HepG2 (cell line): ENCODE measurements at regions not wholly inside any gene's neighbourhood (a gene's known extent, or its start where the extent isn't known, plus 50 kb on each side); places are given as distances from the start of the nearest gene placed in this dataset.

Experiments used
- ATAC-seq: fragments of 200-7000 bp; cut with Tn5 transposase; 3 replicates; pipeline ENCODE4 v1.9.1; 2020; ENCODE audit warnings: mild to moderate bottlenecking, moderate library complexity
- BruUV-seq: library from RNA; stranded (reverse); fragments of 400-500 nt; replicated peaks from 2 replicates; lab custom pipeline; 2021; lab: Mats Ljungman, UMichigan
- CTCF ChIA-PET: fragments of 300-600 bp; formaldehyde crosslinking; extraction: SDS; loops from one replicate; lab custom pipeline; 2021; ENCODE audit warnings: low total read pairs, inconsistent platforms, low intra/inter-chr PET ratio; lab: Yijun Ruan, JAX
- POLR2A ChIA-PET: fragments of 350-600 bp; sonication (Branson Sonifier 250); formaldehyde crosslinking; loops from one replicate; lab custom pipeline; 2020; ENCODE audit warnings: antibody characterized with exemption, inconsistent platforms; lab: Yijun Ruan, JAX
- DNase-seq: peaks from one replicate; pipeline ENCODE4 v3.0.0-alpha.2; 2015; ENCODE audit warnings: low spot score
- FAIRE-seq: peaks from 3 replicates; lab custom pipeline; 2011; peaks lifted over from hg19 to GRCh38; lab: Jason Lieb, UNC
- H2AFZ ChIP-seq: one replicate; pipeline ENCODE4 v1.6.1; 2011; ENCODE audit warnings: low read length, inconsistent platforms
- H3K27ac ChIP-seq: fragments of 300-600 bp; 3 replicates; pipeline ENCODE4 v1.8.0; 2011; ENCODE audit warnings: mixed run types, mild to moderate bottlenecking, mixed read lengths, low read length, inconsistent platforms; ENCODE audit not compliant: insufficient read depth; ENCODE audit errors: extremely low read length
- H3K27me3 ChIP-seq, 2 experiments: fragments of 200-600 bp in 1 of 2; 2 replicates in 1 of 2; 3 replicates in 1 of 2; pipeline versions ENCODE4 v1.6.0 to v1.8.0; 2011; ENCODE audit warnings: low read length in 2 of 2, mild to moderate bottlenecking in 2 of 2, moderate library complexity in 2 of 2, inconsistent platforms in 1 of 2; ENCODE audit not compliant: insufficient read depth in 2 of 2, control insufficient read depth in 1 of 2
- H3K36me3 ChIP-seq, 2 experiments: fragments of 200-600 bp in 1 of 2; replicated peaks in 1 of 2; 2 replicates in 1 of 2; 3 replicates in 1 of 2; pipeline versions ENCODE4 v1.5.1 to v1.8.0; 2011; ENCODE audit warnings: low read length in 2 of 2, inconsistent platforms in 1 of 2; ENCODE audit not compliant: insufficient read depth in 2 of 2, control insufficient read depth in 1 of 2
- H3K4me1 ChIP-seq: 2 replicates; pipeline ENCODE4 v1.5.1; 2012; ENCODE audit warnings: low read length, inconsistent platforms; ENCODE audit not compliant: insufficient read depth
- H3K4me2 ChIP-seq: 2 replicates; pipeline ENCODE4 v1.6.0; 2011; ENCODE audit warnings: low read depth, low read length, inconsistent platforms
- H3K4me3 ChIP-seq, 3 experiments: fragments of 200-600 bp in 1 of 3; sonication (generic), shearing (Covaris generic) in 1 of 3; replicated peaks in 1 of 3; 2 replicates each; pipeline ENCODE4 v1.5.1; 2011 to 2016; ENCODE audit warnings: low read length in 3 of 3, inconsistent platforms in 2 of 3, low read depth in 2 of 3, mild to moderate bottlenecking in 2 of 3, control low read depth in 1 of 3, mixed read lengths in 1 of 3; ENCODE audit not compliant: insufficient read depth in 1 of 3
- H3K79me2 ChIP-seq: one replicate; pipeline ENCODE4 v1.6.1; 2011; ENCODE audit warnings: low read length, inconsistent platforms; ENCODE audit not compliant: insufficient read depth
- H3K9ac ChIP-seq: 2 replicates; pipeline ENCODE4 v1.6.0; 2011; ENCODE audit warnings: mild to moderate bottlenecking, low read depth, low read length, inconsistent platforms; ENCODE audit not compliant: insufficient read depth
- H3K9me3 ChIP-seq: 2 replicates; pipeline ENCODE4 v1.5.1; 2012; ENCODE audit warnings: mild to moderate bottlenecking, low read length
- H4K20me1 ChIP-seq: 2 replicates; pipeline ENCODE4 v1.6.0; 2011; ENCODE audit warnings: inconsistent platforms, mild to moderate bottlenecking, low read length, moderate library complexity; ENCODE audit not compliant: insufficient read depth
- AGO1 ChIP-seq: fragments of 200-400 bp; formaldehyde crosslinking; IDR thresholded peaks from 2 replicates; pipeline ENCODE4 v1.6.1; 2017; ENCODE audit warnings: mild to moderate bottlenecking, low read depth, low read length, moderate library complexity; ENCODE audit not compliant: poor library complexity, severe bottlenecking
- CBX1 ChIP-seq: IDR thresholded peaks from one replicate; pipeline ENCODE4 v1.6.1; 2016; ENCODE audit warnings: antibody characterized with exemption, low read depth
- GFI1 ChIP-seq: sonication (generic); formaldehyde crosslinking; IDR thresholded peaks from 2 replicates; pipeline ENCODE4 v1.5.0; 2020; ENCODE audit warnings: missing genetic modification reagents, mild to moderate bottlenecking, borderline replicate concordance
- HMG20B ChIP-seq: conservative IDR thresholded peaks from 2 replicates; pipeline ENCODE4 v1.6.1; 2016; ENCODE audit warnings: missing genetic modification reagents, missing compliant biosample characterization
- RARG ChIP-seq: sonication (generic); formaldehyde crosslinking; IDR thresholded peaks from 2 replicates; pipeline ENCODE4 v1.4.0; 2020; ENCODE audit warnings: low read depth, mild to moderate bottlenecking, missing genetic modification reagents
- REL ChIP-seq: sonication (generic); formaldehyde crosslinking; conservative IDR thresholded peaks from 2 replicates; pipeline ENCODE4 v1.8.0; 2022; ENCODE audit warnings: mild to moderate bottlenecking, missing genetic modification reagents, moderate library complexity
- SALL1 ChIP-seq: sonication (generic); formaldehyde crosslinking; IDR thresholded peaks from 2 replicates; pipeline ENCODE4 v1.8.0; 2022; ENCODE audit warnings: mild to moderate bottlenecking, missing genetic modification reagents
- SRSF9 ChIP-seq: fragments of 200-400 bp; formaldehyde crosslinking; IDR thresholded peaks from 2 replicates; pipeline ENCODE4 v1.6.1; 2018; ENCODE audit warnings: borderline replicate concordance, mild to moderate bottlenecking, low read depth, low read length; ENCODE audit not compliant: insufficient read depth, poor library complexity, severe bottlenecking
- SYNCRIP ChIP-seq: fragments of 200-400 bp; formaldehyde crosslinking; IDR thresholded peaks from 2 replicates; pipeline ENCODE4 v1.6.1; 2018; ENCODE audit warnings: mild to moderate bottlenecking, low read depth, low read length; ENCODE audit not compliant: insufficient read depth
- ZFAT ChIP-seq: sonication (generic); formaldehyde crosslinking; conservative IDR thresholded peaks from 2 replicates; pipeline ENCODE4 v1.8.1; 2023; ENCODE audit warnings: missing genetic modification reagents, inconsistent platforms
- ZMAT3 ChIP-seq: sonication (generic); formaldehyde crosslinking; conservative IDR thresholded peaks from 2 replicates; pipeline ENCODE4 v1.7.0; 2021; ENCODE audit warnings: missing genetic modification reagents
- ZNF260 ChIP-seq: sonication (generic); formaldehyde crosslinking; IDR thresholded peaks from 2 replicates; pipeline ENCODE4 v1.4.0; 2020; ENCODE audit warnings: missing genetic modification reagents, low read depth, mild to moderate bottlenecking, borderline replicate concordance
- ZNF605 ChIP-seq: sonication (generic); formaldehyde crosslinking; IDR thresholded peaks from 2 replicates; pipeline ENCODE4 v1.8.0; 2022; ENCODE audit warnings: mild to moderate bottlenecking, missing genetic modification reagents
- ZNF615 ChIP-seq: sonication (generic); formaldehyde crosslinking; IDR thresholded peaks from 2 replicates; pipeline ENCODE4 v1.5.0; 2020; ENCODE audit warnings: mild to moderate bottlenecking, missing genetic modification reagents, borderline replicate concordance
- ZNF761 ChIP-seq: sonication (generic); formaldehyde crosslinking; conservative IDR thresholded peaks from 2 replicates; pipeline ENCODE4 v1.4.0; 2020; ENCODE audit warnings: mild to moderate bottlenecking, missing genetic modification reagents
- ZSCAN31 ChIP-seq: sonication (generic); formaldehyde crosslinking; IDR thresholded peaks from 2 replicates; pipeline ENCODE4 v1.5.0; 2020; ENCODE audit warnings: low read depth, mild to moderate bottlenecking, missing genetic modification reagents
- ZZZ3 ChIP-seq: sonication (generic); formaldehyde crosslinking; IDR thresholded peaks from 2 replicates; pipeline ENCODE4 v1.4.0; 2020; ENCODE audit warnings: missing genetic modification reagents, mild to moderate bottlenecking, borderline replicate concordance
- WGBS: methylation state at CpG from one replicate; pipeline ENCODE4 v1.1.6; 2017; ENCODE audit warnings: low lambda C conversion rate; 5-methylcytosine and 5-hydroxymethylcytosine counted together
- in situ Hi-C: cut with HindIII; loops from 2 replicates; pipeline ENCODE4 v1.10.0; 2017; ENCODE audit warnings: low pct_unique_long_range_greater_than_20kb; ENCODE audit not compliant: extremely low pct_ligation_motif_present
- intact Hi-C: fragments of 100-400 bp; cut with micrococcal nuclease; formaldehyde crosslinking; loops from one replicate; pipeline ENCODE4 v1.10.0; 2022; ENCODE audit not compliant: unreplicated experiment
- TF ChIP-seq, protein P1 (sequence below): sonication (generic); formaldehyde crosslinking; IDR thresholded peaks from 2 replicates; pipeline ENCODE4 v1.4.0; 2020; ENCODE audit warnings: missing genetic modification reagents
- TF ChIP-seq, protein P2 (sequence below): sonication (generic); formaldehyde crosslinking; IDR thresholded peaks from 2 replicates; pipeline ENCODE4 v1.4.0; 2020; ENCODE audit warnings: mild to moderate bottlenecking, missing genetic modification reagents

DNA sequence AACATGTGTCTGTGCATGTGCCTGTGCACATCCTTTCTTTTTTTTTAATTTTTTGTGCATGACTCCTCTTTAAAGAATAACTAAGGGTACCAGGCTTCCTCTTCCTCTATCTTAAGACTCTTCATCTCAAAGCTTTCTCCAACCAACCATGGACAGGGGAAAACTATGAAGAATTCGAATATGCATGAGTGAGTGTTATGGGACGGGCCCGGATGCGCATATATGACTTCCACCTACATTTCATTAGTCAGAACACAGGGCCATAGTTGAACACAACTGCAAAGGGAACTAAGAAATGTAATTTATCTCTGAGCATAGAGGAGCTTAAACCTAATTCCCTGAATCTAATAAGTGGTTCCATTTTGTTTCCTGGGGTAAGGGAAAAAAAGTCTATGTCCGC lies 270.3 kb upstream of the SORCS1 start:
- FAIRE-seq = no peak
- in situ Hi-C loops = no loop called here
- CTCF ChIA-PET = no interaction called here

More for the DNA sequence above, 270.3 kb upstream of the SORCS1 start:
- no peak overlapping the region for H3K9ac ChIP-seq
- peaks cover 89% of the 10 kb centered on the region for H3K9me3 ChIP-seq
- ATAC-seq (no peak), DNase-seq (no peak)
- TF ChIP-seq REL (no peak), HMG20B (CRISPR knock-in tag) (no peak), ZMAT3 (CRISPR knock-in tag) (no peak), ZZZ3 (CRISPR knock-in tag) (no peak), ZNF615 (CRISPR knock-in tag) (no peak), RARG (CRISPR knock-in tag) (no peak), ZFAT (CRISPR knock-in tag) (no peak), ZNF605 (no peak), SRSF9 (no peak), SYNCRIP (no peak), AGO1 (no peak), GFI1 (CRISPR knock-in tag) (no peak), CBX1 (no peak), SALL1 (CRISPR knock-in tag) (no peak), ZNF260 (CRISPR knock-in tag) (no peak), ZNF761 (CRISPR knock-in tag) (no peak), ZSCAN31 (CRISPR knock-in tag) (no peak)
- TF ChIP-seq, protein P1, sequence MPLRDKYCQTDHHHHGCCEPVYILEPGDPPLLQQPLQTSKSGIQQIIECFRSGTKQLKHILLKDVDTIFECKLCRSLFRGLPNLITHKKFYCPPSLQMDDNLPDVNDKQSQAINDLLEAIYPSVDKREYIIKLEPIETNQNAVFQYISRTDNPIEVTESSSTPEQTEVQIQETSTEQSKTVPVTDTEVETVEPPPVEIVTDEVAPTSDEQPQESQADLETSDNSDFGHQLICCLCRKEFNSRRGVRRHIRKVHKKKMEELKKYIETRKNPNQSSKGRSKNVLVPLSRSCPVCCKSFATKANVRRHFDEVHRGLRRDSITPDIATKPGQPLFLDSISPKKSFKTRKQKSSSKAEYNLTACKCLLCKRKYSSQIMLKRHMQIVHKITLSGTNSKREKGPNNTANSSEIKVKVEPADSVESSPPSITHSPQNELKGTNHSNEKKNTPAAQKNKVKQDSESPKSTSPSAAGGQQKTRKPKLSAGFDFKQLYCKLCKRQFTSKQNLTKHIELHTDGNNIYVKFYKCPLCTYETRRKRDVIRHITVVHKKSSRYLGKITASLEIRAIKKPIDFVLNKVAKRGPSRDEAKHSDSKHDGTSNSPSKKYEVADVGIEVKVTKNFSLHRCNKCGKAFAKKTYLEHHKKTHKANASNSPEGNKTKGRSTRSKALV (CRISPR knock-in tag) = no peak
- TF ChIP-seq, protein P2, sequence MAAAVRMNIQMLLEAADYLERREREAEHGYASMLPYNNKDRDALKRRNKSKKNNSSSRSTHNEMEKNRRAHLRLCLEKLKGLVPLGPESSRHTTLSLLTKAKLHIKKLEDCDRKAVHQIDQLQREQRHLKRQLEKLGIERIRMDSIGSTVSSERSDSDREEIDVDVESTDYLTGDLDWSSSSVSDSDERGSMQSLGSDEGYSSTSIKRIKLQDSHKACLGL (CRISPR knock-in tag) = no peak
- 56% methylated on average over 5 of the region's 5 CpGs for WGBS
- H3K79me2 ChIP-seq = no peaks in the 10 kb centered on the region
- no peaks in the 10 kb centered on the region for H3K36me3 ChIP-seq
- H3K27me3 ChIP-seq = no peaks in the 10 kb centered on the region
- H4K20me1 ChIP-seq = no peaks in the 10 kb centered on the region
- H3K4me1 ChIP-seq = no peaks in the 10 kb centered on the region
- no peak overlapping the region for H3K4me3 ChIP-seq
- intact Hi-C loops = no loop called here
- no TSS peak for BruUV-seq
- H2AFZ ChIP-seq = no peak overlapping the region
- POLR2A ChIA-PET = no interaction called here
- H3K4me2 ChIP-seq = no peak overlapping the region
- no peak overlapping the region for H3K27ac ChIP-seq
